ENCODE measurements at regions not wholly inside any gene's neighbourhood (a gene's known extent, or its start where the extent isn't known, plus 50 kb on each side); places are given as distances from the start of the nearest gene placed in this dataset. TPM values are rescaled to one million over a fixed set of nuclear protein-coding genes. Genes with fewer than 3 reads are reported as not detected.

DNA sequence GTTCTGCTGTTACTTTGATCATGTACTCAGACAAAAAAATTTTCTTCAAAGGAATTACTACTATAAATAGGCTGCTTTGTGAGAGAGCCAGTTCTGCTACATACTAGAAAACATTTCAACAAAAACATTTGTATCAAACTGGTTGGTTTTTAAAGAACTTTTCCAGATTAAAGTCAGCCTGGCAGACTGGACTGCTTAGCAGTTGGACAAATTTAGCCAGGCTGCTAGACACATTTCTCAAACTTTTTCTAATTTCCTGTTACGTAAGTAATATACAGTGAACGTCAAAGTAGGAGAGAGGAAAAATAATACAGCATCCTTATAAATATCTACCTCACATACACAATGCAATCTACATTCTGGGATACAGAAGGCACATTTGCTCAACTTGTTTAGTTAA, 109.5 kb downstream of the SP3 start (continued):
- TF ChIP-seq POLR2A (IDR thresholded peaks at IDR 0.05; ENCODE audit: control extremely low read depth in 1 of 2, low read depth in 2 of 2, low read length in 2 of 2) (no peak), EP300 (IDR thresholded peaks at IDR 0.05; ENCODE audit: borderline replicate concordance in 1 of 2, low read depth in 2 of 2, low read length in 2 of 2) (no peak), ZNF274 (IDR thresholded peaks at IDR 0.05; ENCODE audit: borderline replicate concordance, extremely low read depth, low read length) (no peak)

Small RNAs in the stretch of these regions (small RNA-seq; reads per million reads assigned to genes)
- not detected for gene AC013410.2 (ENCODE audit: insufficient read depth)
